IMR-90 (cell line): ENCODE measurements at regions not wholly inside any gene's neighbourhood (a gene's known extent, or its start where the extent isn't known, plus 50 kb on each side); places are given as distances from the start of the nearest gene placed in this dataset.

Experiments
- ATAC-seq: fragments of 200-7000 bp; cut with Tn5 transposase; 2 replicates; pipeline ENCODE4 v1.9.1; 2020; ENCODE audit warnings: low read depth, mild to moderate bottlenecking, moderate library complexity
- BruUV-seq: library from RNA; stranded (reverse); fragments of 400-500 nt; replicated peaks from 2 replicates; lab custom pipeline; 2021; lab: Mats Ljungman, UMichigan
- CTCF ChIA-PET: fragments of 300-600 bp; formaldehyde crosslinking; extraction: SDS; loops from one replicate; lab custom pipeline; 2021; ENCODE audit warnings: antibody characterized with exemption; lab: Yijun Ruan, JAX
- POLR2A ChIA-PET: fragments of 300-600 bp; sonication (Branson Sonifier 250); formaldehyde crosslinking; loops from one replicate; lab custom pipeline; 2022; ENCODE audit warnings: antibody characterized with exemption; ENCODE audit not compliant: unreplicated experiment; lab: Charles Lee
- DNase-seq: peaks from one replicate; pipeline ENCODE4 v3.0.0; 2013
- H2AFZ ChIP-seq: replicated peaks from 2 replicates; pipeline ENCODE3; 2013; ENCODE audit warnings: low read length, mild to moderate bottlenecking; ENCODE audit not compliant: poor library complexity
- H2AK5ac ChIP-seq: 2 replicates; pipeline ENCODE4 v1.6.1; 2013; ENCODE audit warnings: low read depth, low read length, inconsistent platforms
- H2AK9ac ChIP-seq: replicated peaks from 2 replicates; pipeline ENCODE3; 2013; ENCODE audit warnings: mild to moderate bottlenecking, low read depth, low read length, moderate library complexity; ENCODE audit not compliant: poor library complexity
- H2BK120ac ChIP-seq: 2 replicates; pipeline ENCODE4 v1.6.1; 2013; ENCODE audit warnings: low read depth, low read length, inconsistent platforms
- H2BK15ac ChIP-seq: 3 replicates; pipeline ENCODE4 v1.6.1; 2013; ENCODE audit warnings: low read depth, low read length, inconsistent platforms
- H2BK20ac ChIP-seq: 2 replicates; pipeline ENCODE4 v1.6.1; 2013; ENCODE audit warnings: low read depth, mild to moderate bottlenecking, inconsistent platforms, low read length, moderate library complexity
- H2BK5ac ChIP-seq: 2 replicates; pipeline ENCODE4 v1.6.1; 2013; ENCODE audit warnings: mild to moderate bottlenecking, low read depth, low read length, inconsistent platforms; ENCODE audit not compliant: poor library complexity, severe bottlenecking
- H3K14ac ChIP-seq: replicated peaks from 2 replicates; pipeline ENCODE4 v1.6.1; 2013; ENCODE audit warnings: low read depth, low read length, inconsistent platforms
- H3K18ac ChIP-seq: 2 replicates; pipeline ENCODE4 v1.6.1; 2013; ENCODE audit warnings: low read depth, low read length, control low read depth
- H3K23ac ChIP-seq: 2 replicates; pipeline ENCODE4 v1.6.1; 2013; ENCODE audit warnings: low read depth, low read length, inconsistent platforms
- H3K27ac ChIP-seq: 2 replicates; pipeline ENCODE4 v1.5.1; 2013; ENCODE audit warnings: mild to moderate bottlenecking, control low read depth, low read length; ENCODE audit not compliant: insufficient read depth
- H3K27me3 ChIP-seq: 2 replicates; pipeline ENCODE4 v1.6.1; 2013; ENCODE audit warnings: low read length; ENCODE audit not compliant: control insufficient read depth, insufficient read depth
- H3K36me3 ChIP-seq: 2 replicates; pipeline ENCODE4 v1.6.1; 2013; ENCODE audit warnings: low read length, mixed read lengths; ENCODE audit not compliant: control insufficient read depth, insufficient read depth
- H3K4ac ChIP-seq: 2 replicates; pipeline ENCODE4 v1.6.1; 2013; ENCODE audit warnings: low read depth, low read length, inconsistent platforms
- H3K4me1 ChIP-seq: 2 replicates; pipeline ENCODE4 v1.6.1; 2013; ENCODE audit warnings: low read length, mixed read lengths; ENCODE audit not compliant: control insufficient read depth, insufficient read depth
- H3K4me2 ChIP-seq: 2 replicates; pipeline ENCODE4 v1.6.1; 2013; ENCODE audit warnings: low read depth, mild to moderate bottlenecking, control low read depth, low read length, moderate library complexity
- H3K4me3 ChIP-seq: 2 replicates; pipeline ENCODE4 v1.5.1; 2013; ENCODE audit warnings: low read depth, mild to moderate bottlenecking, control low read depth, low read length, moderate library complexity; ENCODE audit not compliant: insufficient read depth
- H3K56ac ChIP-seq: 2 replicates; pipeline ENCODE4 v1.6.1; 2013; ENCODE audit warnings: low read length, inconsistent platforms; ENCODE audit not compliant: insufficient read depth; ENCODE audit errors: extremely low read depth
- H3K79me1 ChIP-seq, 2 experiments: 2 replicates each; pipeline ENCODE4 v1.6.1; 2013; ENCODE audit warnings: low read length in 2 of 2, inconsistent platforms in 1 of 2, low read depth in 1 of 2
- H3K9ac ChIP-seq: 2 replicates; pipeline ENCODE4 v1.6.1; 2013; ENCODE audit warnings: low read depth, low read length, control low read depth
- H3K9me1 ChIP-seq: 2 replicates; pipeline ENCODE4 v1.6.1; 2013; ENCODE audit warnings: low read length, inconsistent platforms; ENCODE audit not compliant: insufficient read depth
- H3K9me3 ChIP-seq: 2 replicates; pipeline ENCODE4 v1.6.1; 2013; ENCODE audit warnings: low read length; ENCODE audit not compliant: control insufficient read depth, insufficient read depth
- H4K20me1 ChIP-seq: 2 replicates; pipeline ENCODE4 v1.6.1; 2013; ENCODE audit warnings: low read length, inconsistent platforms; ENCODE audit not compliant: insufficient read depth
- H4K5ac ChIP-seq: 2 replicates; pipeline ENCODE4 v1.6.1; 2013; ENCODE audit warnings: mild to moderate bottlenecking, low read depth, low read length, control low read depth
- H4K8ac ChIP-seq, 2 experiments: 2 replicates each; pipeline ENCODE4 v1.6.1; 2013; ENCODE audit warnings: low read depth in 2 of 2, low read length in 2 of 2, control low read depth in 1 of 2, inconsistent platforms in 1 of 2
- H4K91ac ChIP-seq: 2 replicates; pipeline ENCODE4 v1.6.1; 2013; ENCODE audit warnings: low read depth, low read length, inconsistent platforms; ENCODE audit not compliant: insufficient read depth
- BHLHE40 ChIP-seq: fragments of 150-350 bp; IDR thresholded peaks from 2 replicates; pipeline ENCODE4 v1.6.1; 2016; ENCODE audit warnings: mild to moderate bottlenecking, low read depth, low read length
- CHD1 ChIP-seq: IDR thresholded peaks from 2 replicates; pipeline ENCODE4 v1.6.1; 2012; ENCODE audit warnings: low read depth, low read length, improper control_type of control experiment
- FOS ChIP-seq: fragments of 150-350 bp; IDR thresholded peaks from 2 replicates; pipeline ENCODE4 v1.6.1; 2016; ENCODE audit warnings: low read depth, low read length
- MAZ ChIP-seq: IDR thresholded peaks from 2 replicates; pipeline ENCODE4 v1.6.1; 2012; ENCODE audit warnings: low read depth, mild to moderate bottlenecking, low read length, improper control_type of control experiment, moderate library complexity, borderline replicate concordance
- NFE2L2 ChIP-seq: fragments of 150-350 bp; IDR thresholded peaks from 2 replicates; pipeline ENCODE4 v1.6.1; 2016; ENCODE audit warnings: low read depth, mild to moderate bottlenecking, low read length
- POLR2A ChIP-seq: IDR thresholded peaks from 2 replicates; pipeline ENCODE4 v1.6.1; 2012; ENCODE audit warnings: mild to moderate bottlenecking, low read depth, low read length
- dilution Hi-C: fragments of 300-500 bp; cut with HindIII; formaldehyde crosslinking; loops from one replicate; pipeline ENCODE4 v1.14.3; 2018; ENCODE audit warnings: low sequenced_read_pairs; ENCODE audit not compliant: unreplicated experiment
- in situ Hi-C: fragments of 300-500 bp; cut with MboI; formaldehyde crosslinking; loops from 3 replicates; pipeline ENCODE4 v1.14.3; 2019; ENCODE audit warnings: low sequenced_read_pairs, inconsistent platforms, mixed read lengths
- intact Hi-C: fragments of 100-400 bp; cut with micrococcal nuclease; formaldehyde crosslinking; loops from 2 replicates; pipeline ENCODE4 v1.10.0; 2022

- Histone ChIP-seq H3K56ac (no peak overlapping the region), H3K4me2 (no peak overlapping the region), H2BK15ac (no peak overlapping the region), H3K4me3 (no peak overlapping the region), H2BK20ac (no peak overlapping the region), H3K18ac (no peak overlapping the region), H3K9me1 (no peaks in the 10 kb centered on the region), H3K27me3 (no peaks in the 10 kb centered on the region), H4K5ac (no peak overlapping the region), H4K8ac (no peak overlapping the region), H3K9me3 (peaks cover 2% of the 10 kb centered on the region; the same call in 1 of the 2 replicates), H3K4ac (no peak overlapping the region), H3K14ac (no peak overlapping the region), H3K27ac (no peak overlapping the region), H2AK5ac (no peak overlapping the region), H3K23ac (no peak overlapping the region), H2AK9ac (no peak overlapping the region), H3K79me1 (no peaks in the 10 kb centered on the region), H3K4me1 (no peaks in the 10 kb centered on the region), H3K9ac (no peak overlapping the region), H2AFZ (no peak overlapping the region), H4K20me1 (no peaks in the 10 kb centered on the region), H2BK120ac (no peak overlapping the region), H3K36me3 (no peaks in the 10 kb centered on the region), H4K91ac (no peak overlapping the region), H2BK5ac (no peak overlapping the region)
- CTCF ChIA-PET = no interaction called here
- TF ChIP-seq NFE2L2 (no peak), POLR2A (no peak), CHD1 (no peak), BHLHE40 (no peak), MAZ (no peak), FOS (no peak)
- POLR2A ChIA-PET = no interaction called here
- dilution Hi-C loops (no loop called here), in situ Hi-C loops (no loop called here), intact Hi-C loops (no loop called here)
- no TSS peak for BruUV-seq
- DNase-seq = no peak
- ATAC-seq = no peak
Measured at GRCh38 chr3:95235916-95236315, 1173.1 kb downstream of the NSUN3 start.
